Activated CD4-positive, alpha-beta T cell treated with anti-CD3 and anti-CD28 coated beads, Interleukin-2, amount 10 ng/mL, durations not matched to agents 24 days and 14 days (primary cell): ENCODE measurements at regions not wholly inside any gene's neighbourhood (a gene's known extent, or its start where the extent isn't known, plus 50 kb on each side); places are given as distances from the start of the nearest gene placed in this dataset.
"Not testable (repeated sequence)": the region's sequence is repeated elsewhere in the genome, so short reads cannot be mapped to it uniquely, and the experiment has no call there.

ENCODE experiments used
- DNase-seq: peaks from one replicate; pipeline ENCODE4 v3.0.0; 2022
- H3K27ac Mint-ChIP-seq: one replicate; pipeline ENCODE4 v1.8.0; 2022; ENCODE audit warnings: mild to moderate bottlenecking, mixed read lengths
- H3K27me3 Mint-ChIP-seq: one replicate; pipeline ENCODE4 v1.8.0; 2022; ENCODE audit warnings: mixed read lengths
- H3K36me3 Mint-ChIP-seq: one replicate; pipeline ENCODE4 v1.8.0; 2022; ENCODE audit warnings: low read depth, mild to moderate bottlenecking, mixed read lengths
- H3K4me1 Mint-ChIP-seq: one replicate; pipeline ENCODE4 v1.8.0; 2021; ENCODE audit warnings: mixed read lengths
- H3K4me3 Mint-ChIP-seq: one replicate; pipeline ENCODE4 v1.8.0; 2022; ENCODE audit warnings: mild to moderate bottlenecking, moderate library complexity, mixed read lengths
- H3K9me3 Mint-ChIP-seq: one replicate; pipeline ENCODE4 v1.8.0; 2021; ENCODE audit warnings: mixed read lengths
- intact Hi-C: fragments of 100-400 bp; cut with micrococcal nuclease; formaldehyde crosslinking; loops from one replicate; pipeline ENCODE4 v1.15.1; 2023

GRCh38 chr7:47083476-47084250, 498.2 kb downstream of the TNS3 start:
- Mint-ChIP-seq H3K27ac (no peak overlapping the region), H3K4me1 (no peaks in the 10 kb centered on the region), H3K27me3 (no peaks in the 10 kb centered on the region), H3K4me3 (no peak overlapping the region), H3K9me3 (no peaks in the 10 kb centered on the region), H3K36me3 (no peaks in the 10 kb centered on the region)
- no peak for DNase-seq
- intact Hi-C loops, result no loop called here

GRCh38 chr7:47080816-47081215, 501.1 kb downstream of the TNS3 start:
- Mint-ChIP-seq H3K27me3 (no peaks in the 10 kb centered on the region), H3K4me3 (no peak overlapping the region), H3K4me1 (no peaks in the 10 kb centered on the region), H3K36me3 (no peaks in the 10 kb centered on the region), H3K9me3 (no peaks in the 10 kb centered on the region), H3K27ac (no peak overlapping the region)
- no peak for DNase-seq
- intact Hi-C loops, result no loop called here

GRCh38 chr7:47078241-47078640, 503.7 kb downstream of the TNS3 start:
- DNase-seq, result no peak
- Mint-ChIP-seq H3K4me3 (no peak overlapping the region), H3K27ac (no peak overlapping the region), H3K4me1 (no peaks in the 10 kb centered on the region), H3K9me3 (no peaks in the 10 kb centered on the region), H3K36me3 (no peaks in the 10 kb centered on the region), H3K27me3 (no peaks in the 10 kb centered on the region)
- intact Hi-C loops, result no loop called here

- Mint-ChIP-seq H3K36me3 (no peaks in the 10 kb centered on the region), H3K27ac (no peak overlapping the region), H3K9me3 (no peaks in the 10 kb centered on the region), H3K27me3 (no peaks in the 10 kb centered on the region), H3K4me1 (no peaks in the 10 kb centered on the region), H3K4me3 (no peak overlapping the region)
- intact Hi-C loops, result no loop called here
- no peak for DNase-seq
Observed at GRCh38 chr7:47074702-47075153, 507.2 kb downstream of the TNS3 start.

- intact Hi-C loops, result no loop called here
- no peak overlapping the region for H3K4me3 Mint-ChIP-seq
- DNase-seq, result no peak
- no peaks in the 10 kb centered on the region for H3K27me3 Mint-ChIP-seq
- H3K4me1 Mint-ChIP-seq, result no peaks in the 10 kb centered on the region
- no peaks in the 10 kb centered on the region for H3K36me3 Mint-ChIP-seq
- H3K27ac Mint-ChIP-seq, result no peak overlapping the region
- no peaks in the 10 kb centered on the region for H3K9me3 Mint-ChIP-seq
Observed at GRCh38 chr7:47073284-47073683, 508.6 kb downstream of the TNS3 start.

- H3K4me3 Mint-ChIP-seq, result no peak overlapping the region
Observed at GRCh38 chr7:47071866-47072265, 510.0 kb downstream of the TNS3 start.

GRCh38 chr7:47069385-47070076, 512.4 kb downstream of the TNS3 start:
- intact Hi-C loops, result no loop called here
- H3K27me3 Mint-ChIP-seq, result no peaks in the 10 kb centered on the region
- DNase-seq, result no peak
- H3K27ac Mint-ChIP-seq, result no peak overlapping the region
- H3K9me3 Mint-ChIP-seq, result no peaks in the 10 kb centered on the region
- H3K4me3 Mint-ChIP-seq, result no peak overlapping the region
- no peaks in the 10 kb centered on the region for H3K4me1 Mint-ChIP-seq
- H3K36me3 Mint-ChIP-seq, result no peaks in the 10 kb centered on the region

More at GRCh38 chr7:47071866-47072265, 510.0 kb downstream of the TNS3 start:
- H3K27ac Mint-ChIP-seq, result no peak overlapping the region
- DNase-seq, result no peak
- H3K9me3 Mint-ChIP-seq, result no peaks in the 10 kb centered on the region
- H3K36me3 Mint-ChIP-seq, result no peaks in the 10 kb centered on the region
- intact Hi-C loops, result no loop called here
- no peaks in the 10 kb centered on the region for H3K27me3 Mint-ChIP-seq
- no peaks in the 10 kb centered on the region for H3K4me1 Mint-ChIP-seq

GRCh38 chr7:47066976-47067614, 514.8 kb downstream of the TNS3 start:
- no peaks in the 10 kb centered on the region for H3K4me1 Mint-ChIP-seq
- no peak overlapping the region for H3K27ac Mint-ChIP-seq
- no peak overlapping the region for H3K4me3 Mint-ChIP-seq
- H3K27me3 Mint-ChIP-seq, result no peaks in the 10 kb centered on the region
- intact Hi-C loops, result no loop called here
- H3K9me3 Mint-ChIP-seq, result no peaks in the 10 kb centered on the region
- DNase-seq, result no peak
- no peaks in the 10 kb centered on the region for H3K36me3 Mint-ChIP-seq

GRCh38 chr7:47056731-47057130, 525.2 kb downstream of the TNS3 start:
- Mint-ChIP-seq H3K27ac (no peak overlapping the region), H3K4me1 (no peaks in the 10 kb centered on the region), H3K36me3 (no peaks in the 10 kb centered on the region), H3K9me3 (peaks cover 5% of the 10 kb centered on the region), H3K4me3 (no peak overlapping the region), H3K27me3 (peaks cover 2% of the 10 kb centered on the region)
- intact Hi-C loops, result no loop called here
- DNase-seq, result no peak

- H3K4me3 Mint-ChIP-seq, DNase-seq, H3K36me3 Mint-ChIP-seq, H3K27me3 Mint-ChIP-seq, H3K4me1 Mint-ChIP-seq, H3K9me3 Mint-ChIP-seq, H3K27ac Mint-ChIP-seq, intact Hi-C loops: not testable (repeated sequence)
Observed at GRCh38 chr7:47052541-47053208, 529.2 kb downstream of the TNS3 start.

GRCh38 chr7:47049234-47049774, 532.6 kb downstream of the TNS3 start:
- Mint-ChIP-seq H3K27me3 (peaks cover 2% of the 10 kb centered on the region), H3K27ac (no peak overlapping the region), H3K4me3 (no peak overlapping the region), H3K36me3 (no peaks in the 10 kb centered on the region), H3K4me1 (no peaks in the 10 kb centered on the region), H3K9me3 (peaks cover 5% of the 10 kb centered on the region)
- intact Hi-C loops, result no loop called here
- DNase-seq, result no peak

- Mint-ChIP-seq H3K36me3 (no peaks in the 10 kb centered on the region), H3K27me3 (no peaks in the 10 kb centered on the region)
Observed at GRCh38 chr7:47047384-47047783, 534.5 kb downstream of the TNS3 start.

GRCh38 chr7:47046949-47047348, 535.0 kb downstream of the TNS3 start:
- no peak overlapping the region for H3K27ac Mint-ChIP-seq
- no peaks in the 10 kb centered on the region for H3K36me3 Mint-ChIP-seq
- H3K4me1 Mint-ChIP-seq, result no peaks in the 10 kb centered on the region
- H3K4me3 Mint-ChIP-seq, result no peak overlapping the region
- no peaks in the 10 kb centered on the region for H3K9me3 Mint-ChIP-seq
- intact Hi-C loops, result no loop called here
- no peak for DNase-seq
- no peaks in the 10 kb centered on the region for H3K27me3 Mint-ChIP-seq

More at GRCh38 chr7:47047384-47047783, 534.5 kb downstream of the TNS3 start:
- no peak overlapping the region for H3K4me3 Mint-ChIP-seq
- DNase-seq, result no peak
- H3K27ac Mint-ChIP-seq, result no peak overlapping the region
- no peaks in the 10 kb centered on the region for H3K9me3 Mint-ChIP-seq
- intact Hi-C loops, result no loop called here
- no peaks in the 10 kb centered on the region for H3K4me1 Mint-ChIP-seq
